ENCODE measurements at regions not wholly inside any gene's neighbourhood (a gene's known extent, or its start where the extent isn't known, plus 50 kb on each side); places are given as distances from the start of the nearest gene placed in this dataset.

DNA sequence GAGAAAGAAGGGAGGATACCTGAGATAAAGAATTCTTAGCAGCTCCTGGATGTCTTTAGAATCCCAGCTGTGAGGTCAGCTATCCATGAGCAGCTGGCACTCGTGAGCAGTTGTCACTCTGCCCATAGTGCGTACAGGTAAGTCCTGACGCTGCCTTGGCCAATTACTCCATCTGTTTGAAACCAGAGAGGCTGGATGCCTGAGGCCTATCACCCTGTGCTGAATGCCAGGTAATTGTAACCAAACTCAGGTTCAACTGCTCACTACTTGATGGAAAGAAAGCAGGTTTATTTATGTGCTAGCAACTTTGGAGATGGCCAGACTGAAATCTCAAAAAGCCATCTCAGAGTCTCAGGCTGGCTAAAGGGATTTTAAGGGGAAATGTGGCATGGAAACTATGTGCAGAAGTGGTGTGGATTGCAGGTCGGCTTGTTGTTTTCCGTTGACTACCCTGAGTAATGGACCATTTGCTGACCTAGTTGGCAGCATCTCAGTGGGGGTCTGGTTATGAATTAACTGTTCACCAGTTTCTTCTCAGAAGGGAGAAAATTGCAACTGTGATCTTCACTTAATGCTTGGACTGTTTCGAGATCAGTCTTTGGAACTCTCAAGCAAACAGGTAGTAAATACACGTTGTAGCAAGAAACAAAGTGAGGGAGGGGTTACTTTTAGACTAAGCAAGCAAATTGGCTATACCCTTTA lies 1614.0 kb upstream of the PCDH10 start:
- no peak overlapping the region for H2AK9ac ChIP-seq (replicated peaks; ENCODE audit: low read depth, low read length, poor library complexity)
- no peak overlapping the region for H2AK5ac ChIP-seq (ENCODE audit: low read depth, low read length)
- in situ Hi-C loops (cut with MboI; ENCODE audit: low sequenced_read_pairs) (no loop called here), dilution Hi-C loops (cut with HindIII; ENCODE audit: low sequenced_read_pairs, unreplicated experiment) (no loop called here), intact Hi-C loops (cut with micrococcal nuclease) (loop anchor here (10.0 kb wide), 1 partner anchor 1180 kb away; no protein-coding TSS in a partner anchor)
- H3K56ac ChIP-seq (ENCODE audit: extremely low read depth, insufficient read depth, low read length) = no peak overlapping the region
- no peak overlapping the region for H3K27ac ChIP-seq (ENCODE audit: insufficient read depth, low read length)
- no peak overlapping the region for H3K4me2 ChIP-seq (ENCODE audit: low read depth, low read length)
- no peak overlapping the region for H3K18ac ChIP-seq (ENCODE audit: low read depth, low read length)
- peaks cover 5% of the 10 kb centered on the region; the same call in 1 of the 2 replicates for H3K9me3 ChIP-seq (ENCODE audit: control insufficient read depth, insufficient read depth, low read length)
- no peaks in the 10 kb centered on the region for H4K20me1 ChIP-seq (ENCODE audit: insufficient read depth, low read length)
- BruUV-seq (replicated peaks) = no TSS peak
- no peak overlapping the region for H3K23ac ChIP-seq (ENCODE audit: low read depth, low read length)
- H3K9me1 ChIP-seq (ENCODE audit: insufficient read depth, low read length) = no peaks in the 10 kb centered on the region
- ATAC-seq (ENCODE audit: low read depth) (no peak), DNase-seq (no peak)
- no peak overlapping the region for H3K9ac ChIP-seq (ENCODE audit: low read depth, low read length)
- H2AFZ ChIP-seq (replicated peaks; ENCODE audit: low read length, poor library complexity) = no peak overlapping the region
- WGBS, 2 experiments (ENCODE audit: extremely low coverage in 2 of 2, insufficient read length in 1 of 2) = no CpG with 5 or more reads among the region's 7 CpGs
- H2BK120ac ChIP-seq (ENCODE audit: low read depth, low read length) = no peak overlapping the region
- TF ChIP-seq MAZ (IDR thresholded peaks at IDR 0.05; ENCODE audit: borderline replicate concordance, low read depth, low read length) (no peak), CEBPB (IDR thresholded peaks at IDR 0.05; ENCODE audit: low read depth, low read length) (no peak), FOS (IDR thresholded peaks at IDR 0.05; ENCODE audit: low read depth, low read length) (no peak), POLR2A (IDR thresholded peaks at IDR 0.05; ENCODE audit: low read depth, low read length) (no peak), RCOR1 (IDR thresholded peaks at IDR 0.05; ENCODE audit: insufficient replicate concordance, low read length) (no peak), MAFK (IDR thresholded peaks at IDR 0.05; ENCODE audit: low read depth, low read length) (no peak), RFX5 (IDR thresholded peaks at IDR 0.05; ENCODE audit: low read depth, low read length) (no peak), MXI1 (IDR thresholded peaks at IDR 0.05; ENCODE audit: borderline replicate concordance, low read depth, low read length) (no peak), CHD1 (IDR thresholded peaks at IDR 0.05; ENCODE audit: low read depth, low read length) (no peak), RAD21 (IDR thresholded peaks at IDR 0.05; ENCODE audit: low read length) (no peak)
- TF ChIP-seq, protein P1, sequence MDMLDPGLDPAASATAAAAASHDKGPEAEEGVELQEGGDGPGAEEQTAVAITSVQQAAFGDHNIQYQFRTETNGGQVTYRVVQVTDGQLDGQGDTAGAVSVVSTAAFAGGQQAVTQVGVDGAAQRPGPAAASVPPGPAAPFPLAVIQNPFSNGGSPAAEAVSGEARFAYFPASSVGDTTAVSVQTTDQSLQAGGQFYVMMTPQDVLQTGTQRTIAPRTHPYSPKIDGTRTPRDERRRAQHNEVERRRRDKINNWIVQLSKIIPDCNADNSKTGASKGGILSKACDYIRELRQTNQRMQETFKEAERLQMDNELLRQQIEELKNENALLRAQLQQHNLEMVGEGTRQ (IDR thresholded peaks at IDR 0.05; ENCODE audit: low read depth, low read length) = no peak
- TF ChIP-seq, protein P2, sequence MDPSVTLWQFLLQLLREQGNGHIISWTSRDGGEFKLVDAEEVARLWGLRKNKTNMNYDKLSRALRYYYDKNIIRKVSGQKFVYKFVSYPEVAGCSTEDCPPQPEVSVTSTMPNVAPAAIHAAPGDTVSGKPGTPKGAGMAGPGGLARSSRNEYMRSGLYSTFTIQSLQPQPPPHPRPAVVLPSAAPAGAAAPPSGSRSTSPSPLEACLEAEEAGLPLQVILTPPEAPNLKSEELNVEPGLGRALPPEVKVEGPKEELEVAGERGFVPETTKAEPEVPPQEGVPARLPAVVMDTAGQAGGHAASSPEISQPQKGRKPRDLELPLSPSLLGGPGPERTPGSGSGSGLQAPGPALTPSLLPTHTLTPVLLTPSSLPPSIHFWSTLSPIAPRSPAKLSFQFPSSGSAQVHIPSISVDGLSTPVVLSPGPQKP (IDR thresholded peaks at IDR 0.05; ENCODE audit: borderline replicate concordance, low read depth, low read length) = no peak
- H3K27me3 ChIP-seq (ENCODE audit: control insufficient read depth, insufficient read depth, low read length) = no peaks in the 10 kb centered on the region
- no peaks in the 10 kb centered on the region for H3K79me1 ChIP-seq (ENCODE audit: low read depth in 1 of 2, low read length in 2 of 2)
- H4K91ac ChIP-seq (ENCODE audit: insufficient read depth, low read depth, low read length) = no peak overlapping the region
- H3K4ac ChIP-seq (ENCODE audit: low read depth, low read length) = no peak overlapping the region
- H2BK20ac ChIP-seq (ENCODE audit: low read depth, low read length) = no peak overlapping the region
- H2BK15ac ChIP-seq (ENCODE audit: low read depth, low read length) = no peak overlapping the region
- no peaks in the 10 kb centered on the region for H3K36me3 ChIP-seq (ENCODE audit: control insufficient read depth, insufficient read depth, low read length)
- H3K4me3 ChIP-seq (ENCODE audit: insufficient read depth, low read depth, low read length) = no peak overlapping the region
- CTCF ChIA-PET = no interaction called here
- POLR2A ChIA-PET (ENCODE audit: unreplicated experiment) = no interaction called here
- H4K8ac ChIP-seq (ENCODE audit: low read depth in 2 of 2, low read length in 2 of 2) = no peak overlapping the region
- H3K4me1 ChIP-seq (ENCODE audit: control insufficient read depth, insufficient read depth, low read length) = no peaks in the 10 kb centered on the region
- H4K5ac ChIP-seq (ENCODE audit: low read depth, low read length) = no peak overlapping the region
- no peak overlapping the region for H2BK5ac ChIP-seq (ENCODE audit: low read depth, low read length, poor library complexity, severe bottlenecking)
- no peak overlapping the region for H3K14ac ChIP-seq (replicated peaks; ENCODE audit: low read depth, low read length)

Data from IMR-90 (cell line).